ENCODE measurements at regions not wholly inside any gene's neighbourhood (a gene's known extent, or its start where the extent isn't known, plus 50 kb on each side); places are given as distances from the start of the nearest gene placed in this dataset.

DNA sequence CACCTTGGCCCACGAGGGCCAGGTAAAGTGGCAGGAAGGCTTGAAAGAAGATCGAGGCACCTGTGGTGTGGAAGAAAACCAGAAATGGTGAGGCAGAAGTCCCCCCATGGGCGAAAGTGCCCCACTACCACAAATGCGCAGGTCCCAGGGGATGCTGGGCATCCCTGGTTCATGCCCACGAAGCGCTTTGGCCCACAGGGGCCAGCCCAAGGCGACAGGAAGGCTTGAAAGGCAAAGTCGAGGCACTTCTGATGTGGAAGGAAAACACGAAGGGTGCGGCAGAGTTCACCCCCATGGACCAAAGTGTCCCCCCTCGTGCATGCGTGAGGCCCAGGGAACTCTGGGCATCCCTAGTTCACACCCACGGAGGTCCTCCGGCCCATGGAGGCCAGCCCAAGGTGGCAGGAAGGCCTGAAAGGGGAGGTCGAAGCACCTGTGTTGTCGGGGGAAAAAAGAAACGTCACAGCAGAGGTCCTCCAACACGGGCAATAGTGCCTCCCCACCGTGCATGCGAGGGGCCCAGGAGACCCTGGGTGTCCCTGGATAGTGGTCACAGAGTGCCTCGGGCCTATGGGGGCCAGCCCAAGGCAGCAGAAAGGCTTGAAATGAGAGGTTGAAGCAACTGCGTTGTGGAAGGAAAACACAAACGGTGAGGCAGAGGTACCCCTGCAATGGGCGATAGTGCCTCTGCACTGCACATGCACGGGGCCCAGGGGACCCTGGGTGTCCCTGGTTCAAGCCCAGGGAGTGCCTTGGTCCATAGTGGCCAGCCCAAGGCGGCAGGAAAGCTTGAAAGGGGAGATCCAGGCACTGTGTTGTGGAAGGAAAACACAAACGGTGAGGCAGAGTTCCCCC, 373.9 kb downstream of the ALG10 start:
- POLR2A ChIA-PET (ENCODE audit: partially characterized antibody), result no interaction called here
- Histone ChIP-seq H3K4me1 (ENCODE audit: insufficient read depth, low read length) (no peaks in the 10 kb centered on the region), H3K36me3 (ENCODE audit: insufficient read depth, low read length) (no peaks in the 10 kb centered on the region), H3K9me3 (ENCODE audit: control insufficient read depth in 1 of 2, low read length in 2 of 2) (no peaks in the 10 kb centered on the region), H3K27me3 (ENCODE audit: insufficient read depth, low read length) (no peaks in the 10 kb centered on the region), H3K27ac (ENCODE audit: low read depth, low read length) (no peak overlapping the region), H3K4me3 (ENCODE audit: low read length in 2 of 2) (no peak overlapping the region)
- Mint-ChIP-seq H3K27ac (no peak overlapping the region), H3K4me3 (no peak overlapping the region), H3K36me3 (no peaks in the 10 kb centered on the region), H3K9me3 (peaks cover 0 to 45% (median 16%) of the 10 kb centered on the region in 8 donors), H3K27me3 (no peaks in the 10 kb centered on the region), H3K4me1 (no peaks in the 10 kb centered on the region)
- no peak for DNase-seq
- CTCF ChIA-PET (ENCODE audit: partially characterized antibody), result no interaction called here
- intact Hi-C loops (cut with micrococcal nuclease), result no loop called here

DNA sequence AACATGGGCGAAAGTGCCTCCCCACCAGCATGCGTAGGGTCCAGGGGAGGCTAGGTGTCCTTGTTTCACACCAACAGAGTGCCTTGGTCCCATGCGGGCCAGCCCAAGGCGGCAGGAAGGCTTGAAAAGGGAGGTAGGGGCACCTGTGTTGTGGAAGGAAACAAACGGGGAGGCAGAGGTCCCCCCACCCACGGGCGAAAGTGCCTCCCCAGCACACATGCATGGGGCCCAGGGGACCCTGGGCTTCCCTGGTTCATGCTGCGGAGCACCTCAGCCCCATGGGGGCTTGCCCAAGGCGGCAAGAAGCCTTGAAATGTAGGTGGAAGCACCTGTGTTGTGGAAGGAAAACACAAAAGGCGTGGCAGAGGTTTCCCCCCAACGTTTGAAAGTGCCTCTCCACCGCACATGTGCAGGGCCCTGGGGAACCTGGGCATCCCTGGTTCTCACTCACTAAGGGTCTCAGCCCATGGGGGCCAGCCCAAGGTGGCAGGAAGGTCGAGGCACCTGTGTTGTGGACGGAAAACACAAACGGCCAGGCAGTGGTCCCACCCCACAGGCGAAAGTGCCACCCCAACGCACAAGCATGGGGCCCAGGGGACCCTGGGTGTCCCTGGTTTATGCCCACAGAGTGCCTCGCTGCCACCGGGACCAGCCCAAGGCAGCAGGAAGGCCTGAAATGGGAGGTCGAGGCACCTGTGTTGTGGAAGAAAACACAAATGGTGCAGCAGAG, 374.7 kb downstream of the ALG10 start:
- H3K9me3 Mint-ChIP-seq, result peaks cover 0 to 47% (median 16%) of the 10 kb centered on the region in 8 donors
- no peaks in the 10 kb centered on the region for H3K36me3 Mint-ChIP-seq
- ChIA-PET CTCF (ENCODE audit: partially characterized antibody) (no interaction called here), POLR2A (ENCODE audit: partially characterized antibody) (no interaction called here)
- intact Hi-C loops (cut with micrococcal nuclease), result no loop called here
- Histone ChIP-seq H3K4me1 (ENCODE audit: insufficient read depth, low read length) (no peaks in the 10 kb centered on the region), H3K27ac (ENCODE audit: low read depth, low read length) (no peak overlapping the region), H3K27me3 (ENCODE audit: insufficient read depth, low read length) (no peaks in the 10 kb centered on the region), H3K36me3 (ENCODE audit: insufficient read depth, low read length) (no peaks in the 10 kb centered on the region), H3K9me3 (ENCODE audit: control insufficient read depth in 1 of 2, low read length in 2 of 2) (peaks cover 0 to 2% of the 10 kb centered on the region in 2 donors), H3K4me3 (ENCODE audit: low read length in 2 of 2) (no peak overlapping the region)
- H3K27me3 Mint-ChIP-seq, result no peaks in the 10 kb centered on the region
- H3K27ac Mint-ChIP-seq, result no peak overlapping the region
- no peak for DNase-seq
- H3K4me1 Mint-ChIP-seq, result no peaks in the 10 kb centered on the region
- no peak overlapping the region for H3K4me3 Mint-ChIP-seq

DNA sequence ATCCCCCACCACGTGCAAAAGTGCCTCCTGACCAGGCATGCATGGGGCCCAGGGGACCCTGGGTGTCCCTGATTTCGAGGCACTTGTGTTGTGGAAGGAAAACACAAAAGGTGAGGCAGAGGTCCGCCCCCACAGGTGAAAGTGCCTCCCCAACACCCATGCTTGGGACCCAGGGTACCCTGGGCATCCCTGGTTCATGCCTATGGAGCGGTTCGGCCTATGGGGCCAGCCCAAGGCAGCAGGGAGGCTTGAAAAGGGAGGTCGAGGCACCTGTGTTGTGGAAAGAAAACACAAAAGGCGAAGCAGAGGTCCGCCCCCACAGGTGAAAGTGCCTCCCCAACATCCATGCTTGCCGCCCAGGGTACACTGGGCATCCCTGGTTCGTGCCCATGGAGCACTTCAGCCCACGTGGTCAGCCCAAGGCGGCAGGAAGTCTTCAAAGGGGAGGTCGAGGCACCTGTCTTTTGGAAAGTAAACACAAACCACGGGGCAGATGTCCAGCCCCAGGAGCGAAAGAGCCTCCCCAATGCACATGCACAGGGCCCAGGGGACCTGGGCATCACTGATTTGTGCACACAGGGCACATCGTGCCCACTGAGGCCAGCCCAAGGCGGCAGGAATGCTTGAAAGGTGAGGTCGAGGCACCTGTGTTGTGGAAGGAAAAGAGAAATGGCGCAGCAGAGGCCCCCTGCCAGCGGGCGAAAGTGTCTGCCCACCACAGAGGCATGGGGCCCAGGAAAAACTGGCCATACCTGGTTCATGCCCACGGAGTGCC, 375.5 kb downstream of the ALG10 start:
- H3K9me3 ChIP-seq (ENCODE audit: control insufficient read depth in 1 of 2, low read length in 2 of 2), result peaks cover 0 to 8% of the 10 kb centered on the region in 2 donors
- ChIA-PET POLR2A (ENCODE audit: partially characterized antibody) (no interaction called here), CTCF (ENCODE audit: partially characterized antibody) (no interaction called here)
- Mint-ChIP-seq H3K27me3 (no peaks in the 10 kb centered on the region), H3K9me3 (peaks cover 0 to 50% (median 22%) of the 10 kb centered on the region in 8 donors), H3K4me3 (no peak overlapping the region), H3K36me3 (no peaks in the 10 kb centered on the region), H3K4me1 (no peaks in the 10 kb centered on the region), H3K27ac (no peak overlapping the region)
- H3K36me3 ChIP-seq (ENCODE audit: insufficient read depth, low read length), result no peaks in the 10 kb centered on the region
- DNase-seq, result no peak
- no peaks in the 10 kb centered on the region for H3K4me1 ChIP-seq (ENCODE audit: insufficient read depth, low read length)
- intact Hi-C loops (cut with micrococcal nuclease), result no loop called here
- no peak overlapping the region for H3K4me3 ChIP-seq (ENCODE audit: low read length in 2 of 2)
- H3K27me3 ChIP-seq (ENCODE audit: insufficient read depth, low read length), result no peaks in the 10 kb centered on the region
- H3K27ac ChIP-seq (ENCODE audit: low read depth, low read length), result no peak overlapping the region

DNA sequence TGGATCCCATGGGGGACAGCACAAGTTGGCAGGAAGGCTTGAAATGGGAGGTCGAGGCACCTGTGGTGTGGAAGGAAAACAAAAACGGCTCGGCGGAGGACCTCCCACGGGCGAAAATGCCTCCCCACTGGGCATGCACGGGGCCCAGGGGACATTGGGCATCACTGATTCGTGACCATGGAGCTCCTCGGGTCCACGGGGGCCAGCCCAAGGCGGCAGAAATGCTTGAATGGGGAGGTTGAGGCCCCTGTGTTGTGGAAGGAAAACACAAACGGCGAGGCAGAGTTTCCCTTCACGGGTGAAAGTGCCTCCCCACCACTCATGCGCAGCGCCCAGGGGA, 376.0 kb downstream of the ALG10 start:
- Mint-ChIP-seq H3K27ac (no peak overlapping the region), H3K4me3 (no peak overlapping the region), H3K9me3 (peaks cover 0 to 50% (median 23%) of the 10 kb centered on the region in 8 donors), H3K4me1 (no peaks in the 10 kb centered on the region), H3K27me3 (no peaks in the 10 kb centered on the region), H3K36me3 (no peaks in the 10 kb centered on the region)
- Histone ChIP-seq H3K4me3 (ENCODE audit: low read length in 2 of 2) (no peak overlapping the region), H3K27me3 (ENCODE audit: insufficient read depth, low read length) (no peaks in the 10 kb centered on the region), H3K27ac (ENCODE audit: low read depth, low read length) (no peak overlapping the region), H3K4me1 (ENCODE audit: insufficient read depth, low read length) (no peaks in the 10 kb centered on the region), H3K36me3 (ENCODE audit: insufficient read depth, low read length) (no peaks in the 10 kb centered on the region), H3K9me3 (ENCODE audit: control insufficient read depth in 1 of 2, low read length in 2 of 2) (peaks cover 0 to 8% of the 10 kb centered on the region in 2 donors)
- CTCF ChIA-PET (ENCODE audit: partially characterized antibody), result no interaction called here
- POLR2A ChIA-PET (ENCODE audit: partially characterized antibody), result no interaction called here
- intact Hi-C loops (cut with micrococcal nuclease), result no loop called here
- DNase-seq, result no peak

DNA sequence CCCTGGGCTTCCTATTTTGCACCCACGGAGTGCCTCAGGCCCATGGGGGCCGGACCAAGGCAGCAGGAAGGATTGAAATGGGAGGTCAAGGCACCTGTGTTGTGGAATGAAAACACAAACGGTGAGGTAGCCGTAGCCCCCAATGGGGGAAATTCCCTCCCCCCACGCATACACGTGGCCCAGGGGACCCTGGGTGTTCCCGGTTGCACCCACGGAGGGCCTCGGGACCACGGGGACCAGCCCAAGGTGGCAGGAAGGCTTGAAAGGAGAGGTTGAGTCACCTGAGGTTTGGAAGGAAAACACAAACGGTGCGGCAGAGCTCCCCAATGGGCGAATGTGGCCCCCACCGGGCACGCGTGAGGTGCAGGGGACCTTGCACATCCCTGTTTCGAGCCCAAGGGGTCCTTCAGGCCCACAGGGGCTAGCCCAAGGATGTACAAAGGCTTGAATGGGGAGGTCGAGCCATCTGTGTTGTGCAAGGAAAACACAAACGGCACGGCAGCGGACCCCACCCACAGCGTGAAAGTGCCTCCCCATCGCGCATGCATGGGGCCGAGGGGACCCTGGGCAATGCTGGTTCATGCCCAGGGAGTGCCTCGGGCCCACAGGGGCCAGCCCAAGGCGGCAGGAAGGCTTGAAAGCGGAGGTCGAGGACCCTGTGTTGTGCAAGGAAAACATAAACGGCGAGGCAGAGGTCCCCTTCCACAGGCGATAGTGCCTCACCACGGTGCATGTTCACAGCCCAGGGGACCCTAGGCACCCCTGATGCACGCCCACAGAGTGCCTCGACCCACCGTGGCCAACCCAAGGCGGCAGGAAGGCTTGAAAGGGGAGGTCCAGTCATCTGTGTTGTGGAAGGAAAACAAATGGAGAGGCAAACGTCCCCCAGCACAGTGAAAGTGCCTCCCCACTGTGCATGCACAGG, 376.7 kb downstream of the ALG10 start:
- CTCF ChIA-PET (ENCODE audit: partially characterized antibody), result no interaction called here
- no peak overlapping the region for H3K4me3 ChIP-seq (ENCODE audit: low read length in 2 of 2)
- no peak for DNase-seq
- H3K27ac ChIP-seq (ENCODE audit: low read depth, low read length), result no peak overlapping the region
- no peaks in the 10 kb centered on the region for H3K4me1 Mint-ChIP-seq
- no peak overlapping the region for H3K4me3 Mint-ChIP-seq
- H3K36me3 Mint-ChIP-seq, result no peaks in the 10 kb centered on the region
- H3K9me3 Mint-ChIP-seq, result peaks cover 0 to 53% (median 23%) of the 10 kb centered on the region in 8 donors
- H3K9me3 ChIP-seq (ENCODE audit: control insufficient read depth in 1 of 2, low read length in 2 of 2), result peaks cover 0 to 8% of the 10 kb centered on the region in 2 donors
- H3K4me1 ChIP-seq (ENCODE audit: insufficient read depth, low read length), result no peaks in the 10 kb centered on the region
- H3K27ac Mint-ChIP-seq, result no peak overlapping the region
- H3K36me3 ChIP-seq (ENCODE audit: insufficient read depth, low read length), result no peaks in the 10 kb centered on the region
- no peaks in the 10 kb centered on the region for H3K27me3 ChIP-seq (ENCODE audit: insufficient read depth, low read length)
- H3K27me3 Mint-ChIP-seq, result no peaks in the 10 kb centered on the region
- intact Hi-C loops (cut with micrococcal nuclease), result no loop called here
- POLR2A ChIA-PET (ENCODE audit: partially characterized antibody), result no interaction called here

DNA sequence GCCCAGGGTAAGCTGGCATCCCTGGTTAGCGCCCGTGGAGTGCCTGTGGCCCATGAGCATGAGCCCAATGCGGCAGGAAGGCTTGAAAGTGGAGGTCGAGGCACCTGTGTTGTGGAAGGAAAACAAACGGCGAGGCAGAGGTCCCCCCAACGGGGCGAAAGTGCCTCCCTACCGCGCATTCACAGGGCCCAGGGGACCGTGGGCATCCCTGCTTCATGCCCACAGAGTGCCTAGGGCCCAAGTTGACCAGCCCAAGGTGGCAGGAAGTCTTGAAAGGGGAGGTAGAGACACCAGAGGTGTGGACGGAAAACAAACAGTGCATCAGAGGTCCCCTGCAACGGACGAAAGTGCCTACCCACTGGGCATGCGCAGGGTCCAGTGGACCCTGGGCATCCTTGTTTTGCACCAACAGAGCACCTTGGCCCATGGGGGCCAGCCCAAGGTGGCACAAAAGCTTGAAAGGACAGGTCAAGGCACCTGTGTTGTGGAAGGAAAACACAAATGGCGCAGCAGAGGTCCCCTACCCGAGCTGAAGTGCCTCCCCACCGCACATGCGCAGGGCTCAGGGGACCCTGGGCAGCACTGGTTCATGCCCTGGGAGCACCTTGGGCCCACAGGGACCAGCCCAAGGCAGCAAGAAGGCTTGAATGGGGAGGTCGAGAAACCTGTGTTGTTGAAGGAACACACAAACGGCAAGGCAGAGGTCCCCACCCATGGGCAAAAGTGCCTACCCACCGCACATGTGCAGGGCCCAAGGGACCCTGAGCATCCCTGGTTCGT, 377.5 kb downstream of the ALG10 start:
- intact Hi-C loops (cut with micrococcal nuclease), result no loop called here
- Mint-ChIP-seq H3K4me1 (no peaks in the 10 kb centered on the region), H3K27ac (no peak overlapping the region), H3K4me3 (no peak overlapping the region), H3K9me3 (peaks cover 0 to 54% (median 20%) of the 10 kb centered on the region in 8 donors), H3K36me3 (no peaks in the 10 kb centered on the region), H3K27me3 (no peaks in the 10 kb centered on the region)
- no peak overlapping the region for H3K27ac ChIP-seq (ENCODE audit: low read depth, low read length)
- POLR2A ChIA-PET (ENCODE audit: partially characterized antibody), result no interaction called here
- DNase-seq, result no peak
- H3K27me3 ChIP-seq (ENCODE audit: insufficient read depth, low read length), result no peaks in the 10 kb centered on the region
- peaks cover 0 to 8% of the 10 kb centered on the region in 2 donors for H3K9me3 ChIP-seq (ENCODE audit: control insufficient read depth in 1 of 2, low read length in 2 of 2)
- no peak overlapping the region for H3K4me3 ChIP-seq (ENCODE audit: low read length in 2 of 2)
- CTCF ChIA-PET (ENCODE audit: partially characterized antibody), result no interaction called here
- no peaks in the 10 kb centered on the region for H3K36me3 ChIP-seq (ENCODE audit: insufficient read depth, low read length)
- no peaks in the 10 kb centered on the region for H3K4me1 ChIP-seq (ENCODE audit: insufficient read depth, low read length)
